Vagina (tissue), 2 donors: ENCODE measurements at regions not wholly inside any gene's neighbourhood (a gene's known extent, or its start where the extent isn't known, plus 50 kb on each side); places are given as distances from the start of the nearest gene placed in this dataset.

ENCODE experiments used
- DNase-seq, 2 donors: peaks; one replicate each; pipeline ENCODE4 v3.0.0-alpha.2; 2017; ENCODE audit errors: extremely low spot score in 2 of 2
- H3K27ac ChIP-seq: fragments of 200-600 bp; sonication (generic); one replicate; pipeline ENCODE4 v1.5.1; 2019
- H3K27me3 ChIP-seq: fragments of 200-600 bp; sonication (generic); one replicate; pipeline ENCODE4 v1.5.1; 2019
- H3K36me3 ChIP-seq, 2 donors: fragments of 200-600 bp; sonication (generic); one replicate each; pipeline ENCODE4 v1.5.1; 2017 to 2019
- H3K4me1 ChIP-seq: fragments of 200-600 bp; sonication (generic); one replicate; pipeline ENCODE4 v1.5.1; 2019
- H3K4me3 ChIP-seq, 2 donors: fragments of 200-600 bp; sonication (generic); 1 replicate in 1 of 2; 2 replicates in 1 of 2; pipeline ENCODE4 v1.5.1; 2016 to 2019
- H3K9me3 ChIP-seq: fragments of 200-600 bp; sonication (generic); one replicate; pipeline ENCODE4 v1.5.1; 2019
- POLR2A ChIP-seq, 2 donors: fragments of 450-650 bp; IDR thresholded peaks; one replicate each; pipeline ENCODE4 v1.6.1; 2017; ENCODE audit warnings: antibody characterized with exemption in 2 of 2, mild to moderate bottlenecking in 2 of 2, moderate library complexity in 2 of 2
- POLR2AphosphoS5 ChIP-seq, 2 donors: sonication (generic); formaldehyde crosslinking; IDR thresholded peaks; one replicate each; pipeline ENCODE4 v1.9.0; 2017; ENCODE audit warnings: antibody characterized with exemption in 2 of 2, mild to moderate bottlenecking in 2 of 2, low read depth in 1 of 2; ENCODE audit not compliant: insufficient read depth in 1 of 2
- intact Hi-C: fragments of 100-400 bp; cut with DNase I; formaldehyde crosslinking; loops from one replicate; pipeline ENCODE4 v1.15.1; 2023
- TF ChIP-seq, protein P1 (sequence below), 3 experiments: fragments of 450-650 bp in 2 of 3; fragments of 200-600 bp in 1 of 3; sonication (generic) in 1 of 3; IDR thresholded peaks; one replicate each; pipeline ENCODE4 v1.5.1; 2017 to 2019; ENCODE audit warnings: antibody characterized with exemption in 3 of 3, mild to moderate bottlenecking in 2 of 3, moderate library complexity in 2 of 3

DNA sequence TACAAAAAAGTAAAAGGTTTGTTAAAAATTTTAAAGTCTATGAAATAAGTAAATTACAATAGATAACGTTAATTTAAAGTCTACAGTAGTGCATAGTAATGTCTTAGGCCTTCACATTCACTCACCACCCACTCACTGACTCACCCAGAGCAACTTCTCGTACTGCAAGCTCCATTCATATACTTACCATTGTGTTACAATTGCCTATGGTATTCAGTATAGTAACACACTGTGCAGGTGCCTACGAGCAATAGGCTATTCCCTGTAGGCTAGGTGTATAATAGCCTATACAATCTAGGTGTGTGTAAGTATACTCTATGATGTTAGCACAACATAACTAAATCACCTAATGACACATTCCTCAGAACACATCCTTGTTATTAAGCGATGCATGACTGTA, 435.3 kb upstream of the TMTC1 start:
- DNase-seq: no peak
- H3K4me1 ChIP-seq: no peaks in the 10 kb centered on the region
- TF ChIP-seq POLR2A (IDR thresholded peaks at IDR 0.05) (no peak), POLR2AphosphoS5 (IDR thresholded peaks at IDR 0.05; ENCODE audit: insufficient read depth in 1 of 2, low read depth in 1 of 2) (no peak)
- TF ChIP-seq, protein P1, sequence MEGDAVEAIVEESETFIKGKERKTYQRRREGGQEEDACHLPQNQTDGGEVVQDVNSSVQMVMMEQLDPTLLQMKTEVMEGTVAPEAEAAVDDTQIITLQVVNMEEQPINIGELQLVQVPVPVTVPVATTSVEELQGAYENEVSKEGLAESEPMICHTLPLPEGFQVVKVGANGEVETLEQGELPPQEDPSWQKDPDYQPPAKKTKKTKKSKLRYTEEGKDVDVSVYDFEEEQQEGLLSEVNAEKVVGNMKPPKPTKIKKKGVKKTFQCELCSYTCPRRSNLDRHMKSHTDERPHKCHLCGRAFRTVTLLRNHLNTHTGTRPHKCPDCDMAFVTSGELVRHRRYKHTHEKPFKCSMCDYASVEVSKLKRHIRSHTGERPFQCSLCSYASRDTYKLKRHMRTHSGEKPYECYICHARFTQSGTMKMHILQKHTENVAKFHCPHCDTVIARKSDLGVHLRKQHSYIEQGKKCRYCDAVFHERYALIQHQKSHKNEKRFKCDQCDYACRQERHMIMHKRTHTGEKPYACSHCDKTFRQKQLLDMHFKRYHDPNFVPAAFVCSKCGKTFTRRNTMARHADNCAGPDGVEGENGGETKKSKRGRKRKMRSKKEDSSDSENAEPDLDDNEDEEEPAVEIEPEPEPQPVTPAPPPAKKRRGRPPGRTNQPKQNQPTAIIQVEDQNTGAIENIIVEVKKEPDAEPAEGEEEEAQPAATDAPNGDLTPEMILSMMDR (IDR thresholded peaks at IDR 0.05): no peak
- H3K4me3 ChIP-seq: no peak overlapping the region
- no peaks in the 10 kb centered on the region for H3K36me3 ChIP-seq
- intact Hi-C loops: no loop called here
- H3K27me3 ChIP-seq: no peaks in the 10 kb centered on the region
- no peaks in the 10 kb centered on the region for H3K9me3 ChIP-seq
- H3K27ac ChIP-seq: no peak overlapping the region

DNA sequence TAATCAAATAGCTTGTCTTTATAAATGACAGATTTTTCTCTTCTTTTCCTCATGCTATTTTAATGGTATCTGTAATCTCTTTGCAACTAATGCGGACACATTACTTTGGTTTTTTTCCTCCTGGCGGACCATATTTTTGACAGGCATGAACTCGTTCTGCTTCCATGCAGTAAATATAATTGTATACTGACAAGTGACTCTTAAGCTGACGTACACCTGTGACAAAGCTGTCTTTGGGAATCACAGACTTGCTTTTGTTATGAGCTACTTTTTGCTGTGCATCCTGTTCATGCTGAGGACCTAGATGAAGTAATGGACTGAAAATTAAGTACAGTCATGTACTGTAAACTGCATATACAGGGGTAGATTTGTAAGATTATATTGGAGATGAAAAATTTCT, 434.3 kb upstream of the TMTC1 start:
- no peak for DNase-seq
- Histone ChIP-seq H3K36me3 (no peaks in the 10 kb centered on the region), H3K4me3 (no peak overlapping the region), H3K27ac (no peak overlapping the region), H3K9me3 (no peaks in the 10 kb centered on the region), H3K4me1 (no peaks in the 10 kb centered on the region), H3K27me3 (no peaks in the 10 kb centered on the region)
- intact Hi-C loops: no loop called here
- TF ChIP-seq, protein P1 (IDR thresholded peaks at IDR 0.05): no peak
- TF ChIP-seq POLR2A (IDR thresholded peaks at IDR 0.05) (no peak), POLR2AphosphoS5 (IDR thresholded peaks at IDR 0.05; ENCODE audit: insufficient read depth in 1 of 2, low read depth in 1 of 2) (no peak)

DNA sequence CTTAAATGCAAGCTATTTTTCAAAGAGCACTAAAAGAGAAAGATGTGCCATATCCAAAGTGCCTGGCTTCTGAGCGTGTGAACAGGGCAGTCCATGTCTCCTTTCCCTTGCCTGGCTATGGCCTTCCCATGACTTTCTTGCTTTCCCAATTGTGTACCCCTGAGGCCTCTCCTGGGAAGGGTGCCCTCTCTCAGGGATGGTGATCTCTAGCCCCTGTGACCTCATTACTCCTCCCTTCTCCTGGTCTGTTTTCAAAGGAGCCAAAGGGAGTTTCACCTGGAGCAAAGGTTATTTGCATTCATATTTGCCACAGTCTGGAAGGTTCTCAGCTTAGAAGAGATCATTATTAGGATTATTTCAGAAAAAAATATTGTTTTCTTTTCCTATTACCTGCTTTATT, 429.4 kb upstream of the TMTC1 start:
- Histone ChIP-seq H3K9me3 (no peaks in the 10 kb centered on the region), H3K27me3 (no peaks in the 10 kb centered on the region), H3K36me3 (no peaks in the 10 kb centered on the region), H3K4me1 (no peaks in the 10 kb centered on the region), H3K27ac (no peak overlapping the region), H3K4me3 (no peak overlapping the region)
- TF ChIP-seq, protein P1 (IDR thresholded peaks at IDR 0.05): no peak
- no peak for DNase-seq
- intact Hi-C loops: no loop called here

DNA sequence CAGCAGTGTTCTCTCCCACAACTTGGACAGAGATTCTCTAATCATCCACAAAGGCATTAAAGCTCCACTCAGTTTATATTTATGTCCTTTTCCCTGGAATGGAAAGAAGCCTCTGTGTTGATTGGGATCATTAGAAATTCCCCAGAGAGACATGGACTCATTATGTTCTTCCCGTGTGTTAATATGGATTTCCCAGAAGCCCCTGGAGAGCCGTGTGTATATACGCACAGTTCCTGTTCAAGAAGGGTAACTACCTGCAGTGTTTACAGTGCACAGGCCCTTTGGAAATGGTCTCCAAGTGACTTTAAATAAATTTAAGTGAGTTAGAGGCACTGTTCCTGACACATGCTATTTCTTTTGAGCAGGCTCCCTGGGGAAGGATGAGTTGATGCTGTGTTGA, 428.0 kb upstream of the TMTC1 start:
- Histone ChIP-seq H3K4me3 (no peak overlapping the region), H3K4me1 (no peaks in the 10 kb centered on the region), H3K27ac (no peak overlapping the region), H3K9me3 (no peaks in the 10 kb centered on the region), H3K27me3 (no peaks in the 10 kb centered on the region), H3K36me3 (no peaks in the 10 kb centered on the region)
- TF ChIP-seq, protein P1 (IDR thresholded peaks at IDR 0.05): no peak
- no peak for TF ChIP-seq POLR2A (IDR thresholded peaks at IDR 0.05)
- TF ChIP-seq POLR2AphosphoS5 (IDR thresholded peaks at IDR 0.05; ENCODE audit: insufficient read depth in 1 of 2, low read depth in 1 of 2): no peak
- no peak for DNase-seq
- intact Hi-C loops: no loop called here

DNA sequence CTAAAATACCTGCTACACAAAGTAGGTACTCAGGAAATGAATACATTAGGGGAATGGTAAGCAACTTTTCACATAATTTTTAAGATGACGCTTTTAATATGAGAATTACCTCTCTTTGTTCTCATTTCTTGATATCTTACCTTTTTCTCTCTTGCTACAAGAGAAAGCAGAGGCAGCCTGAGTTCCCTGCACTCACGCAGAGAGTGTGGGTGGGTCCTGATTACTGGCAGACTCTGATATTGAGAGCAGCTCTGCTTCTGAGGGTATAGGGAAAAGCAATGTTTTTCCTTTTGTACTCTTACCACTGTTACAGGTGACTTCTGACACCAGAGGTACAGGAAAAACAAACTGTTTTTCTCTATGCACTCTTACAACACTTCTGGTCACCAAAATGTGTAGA, 420.2 kb upstream of the TMTC1 start:
- H3K9me3 ChIP-seq: no peaks in the 10 kb centered on the region
- H3K36me3 ChIP-seq: no peaks in the 10 kb centered on the region
- no peak overlapping the region for H3K27ac ChIP-seq
- H3K27me3 ChIP-seq: no peaks in the 10 kb centered on the region
- no peak overlapping the region for H3K4me3 ChIP-seq
- intact Hi-C loops: no loop called here
- no peak for TF ChIP-seq POLR2AphosphoS5 (IDR thresholded peaks at IDR 0.05; ENCODE audit: insufficient read depth in 1 of 2, low read depth in 1 of 2)
- no peak for DNase-seq
- H3K4me1 ChIP-seq: peaks cover 6% of the 10 kb centered on the region
